H1 (cell line): ENCODE measurements at regions not wholly inside any gene's neighbourhood (a gene's known extent, or its start where the extent isn't known, plus 50 kb on each side); places are given as distances from the start of the nearest gene placed in this dataset.

ENCODE experiments used
- CREB1 ChIP-seq: IDR thresholded peaks from 2 replicates; pipeline ENCODE4 v1.6.1; 2012; ENCODE audit warnings: inconsistent platforms
- HDAC2 ChIP-seq, 2 experiments: fragments of 300-600 bp in 1 of 2; sonication (generic) in 1 of 2; IDR thresholded peaks; 2 replicates each; pipeline ENCODE4 v1.6.1; 2011 to 2012; ENCODE audit warnings: low read depth in 2 of 2, low read length in 2 of 2, mild to moderate bottlenecking in 2 of 2, moderate library complexity in 2 of 2, borderline replicate concordance in 1 of 2, inconsistent platforms in 1 of 2
- SIRT6 ChIP-seq: IDR thresholded peaks from one replicate; pipeline ENCODE4 v1.7.1; 2012; ENCODE audit warnings: low read length, inconsistent platforms
- TAF1 ChIP-seq: IDR thresholded peaks from 2 replicates; pipeline ENCODE4 v1.6.1; 2011; ENCODE audit warnings: mild to moderate bottlenecking, low read depth, low read length

GRCh38 chr11:91231226-91231625, 993.4 kb upstream of the FAT3 start (continued):
- TF ChIP-seq HDAC2 (IDR thresholded peaks at IDR 0.05; ENCODE audit: borderline replicate concordance in 1 of 2, low read depth in 2 of 2, low read length in 2 of 2), result no peak
- TF ChIP-seq SIRT6, result no peak
- no peak for TF ChIP-seq TAF1
- no peak for TF ChIP-seq CREB1
